Osteoblast (primary cell): ENCODE measurements at regions not wholly inside any gene's neighbourhood (a gene's known extent, or its start where the extent isn't known, plus 50 kb on each side); places are given as distances from the start of the nearest gene placed in this dataset.

Source experiments
- DNase-seq: peaks from one replicate; pipeline ENCODE4 v3.0.0; 2011; ENCODE audit warnings: low spot score, mixed read lengths; ENCODE audit not compliant: insufficient read length; ENCODE audit errors: missing footprints
- H2AFZ ChIP-seq: 2 replicates; pipeline ENCODE4 v1.6.0; 2011; ENCODE audit warnings: mild to moderate bottlenecking, low read length
- H3K27ac ChIP-seq: 2 replicates; pipeline ENCODE4 v1.5.1; 2011; ENCODE audit warnings: mild to moderate bottlenecking, low read depth, low read length, moderate library complexity
- H3K27me3 ChIP-seq: 2 replicates; pipeline ENCODE4 v1.6.0; 2012; ENCODE audit warnings: mild to moderate bottlenecking, control low read depth, inconsistent platforms, low read length, moderate library complexity; ENCODE audit not compliant: insufficient read depth
- H3K36me3 ChIP-seq: 2 replicates; pipeline ENCODE4 v1.5.1; 2011; ENCODE audit warnings: mild to moderate bottlenecking, low read length, control low read depth, moderate library complexity; ENCODE audit not compliant: insufficient read depth
- H3K4me1 ChIP-seq: 2 replicates; pipeline ENCODE4 v1.5.1; 2011; ENCODE audit warnings: mild to moderate bottlenecking, low read length, control low read depth, moderate library complexity; ENCODE audit not compliant: insufficient read depth
- H3K4me2 ChIP-seq: 2 replicates; pipeline ENCODE4 v1.6.0; 2011; ENCODE audit warnings: mild to moderate bottlenecking, low read length; ENCODE audit not compliant: insufficient read depth
- H3K4me3 ChIP-seq: fragments of 200-600 bp; sonication (generic); 3 replicates; pipeline ENCODE4 v1.5.1; 2012; ENCODE audit warnings: mild to moderate bottlenecking, low read length, inconsistent platforms; ENCODE audit not compliant: insufficient read depth
- H3K79me2 ChIP-seq: 2 replicates; pipeline ENCODE4 v1.6.0; 2012; ENCODE audit warnings: mild to moderate bottlenecking, low read length, control low read depth, inconsistent platforms; ENCODE audit not compliant: insufficient read depth
- H3K9me3 ChIP-seq: 2 replicates; pipeline ENCODE4 v1.5.1; 2011; ENCODE audit warnings: low read depth, low read length, control low read depth
- H4K20me1 ChIP-seq: 2 replicates; pipeline ENCODE4 v1.6.0; 2012; ENCODE audit warnings: mild to moderate bottlenecking, low read length, control low read depth; ENCODE audit not compliant: insufficient read depth
- CTCF ChIP-seq: IDR thresholded peaks from 2 replicates; pipeline ENCODE4 v1.5.1; 2011; ENCODE audit warnings: mild to moderate bottlenecking, low read depth, low read length, moderate library complexity; ENCODE audit errors: extremely low read depth

GRCh38 chr1:56395776-56396175 is 183.6 kb downstream of the PLPP3 start:
- Histone ChIP-seq H3K4me1 (no peaks in the 10 kb centered on the region), H3K4me2 (no peak overlapping the region), H2AFZ (no peak overlapping the region), H4K20me1 (no peaks in the 10 kb centered on the region), H3K4me3 (no peak overlapping the region), H3K27me3 (no peaks in the 10 kb centered on the region), H3K79me2 (no peaks in the 10 kb centered on the region), H3K27ac (no peak overlapping the region), H3K9me3 (no peaks in the 10 kb centered on the region), H3K36me3 (no peaks in the 10 kb centered on the region)
- no peak for TF ChIP-seq CTCF
- DNase-seq, result no peak

- no peak for DNase-seq
- H3K4me1 ChIP-seq, result no peaks in the 10 kb centered on the region
- H4K20me1 ChIP-seq, result no peaks in the 10 kb centered on the region
- no peak overlapping the region for H3K27ac ChIP-seq
- no peaks in the 10 kb centered on the region for H3K36me3 ChIP-seq
- H3K27me3 ChIP-seq, result no peaks in the 10 kb centered on the region
- H3K4me3 ChIP-seq, result no peak overlapping the region
- H3K79me2 ChIP-seq, result no peaks in the 10 kb centered on the region
- H2AFZ ChIP-seq, result no peak overlapping the region
- no peak for TF ChIP-seq CTCF
- H3K9me3 ChIP-seq, result no peaks in the 10 kb centered on the region
- no peak overlapping the region for H3K4me2 ChIP-seq
Measured at GRCh38 chr1:56394298-56394697, 185.1 kb downstream of the PLPP3 start.

DNA sequence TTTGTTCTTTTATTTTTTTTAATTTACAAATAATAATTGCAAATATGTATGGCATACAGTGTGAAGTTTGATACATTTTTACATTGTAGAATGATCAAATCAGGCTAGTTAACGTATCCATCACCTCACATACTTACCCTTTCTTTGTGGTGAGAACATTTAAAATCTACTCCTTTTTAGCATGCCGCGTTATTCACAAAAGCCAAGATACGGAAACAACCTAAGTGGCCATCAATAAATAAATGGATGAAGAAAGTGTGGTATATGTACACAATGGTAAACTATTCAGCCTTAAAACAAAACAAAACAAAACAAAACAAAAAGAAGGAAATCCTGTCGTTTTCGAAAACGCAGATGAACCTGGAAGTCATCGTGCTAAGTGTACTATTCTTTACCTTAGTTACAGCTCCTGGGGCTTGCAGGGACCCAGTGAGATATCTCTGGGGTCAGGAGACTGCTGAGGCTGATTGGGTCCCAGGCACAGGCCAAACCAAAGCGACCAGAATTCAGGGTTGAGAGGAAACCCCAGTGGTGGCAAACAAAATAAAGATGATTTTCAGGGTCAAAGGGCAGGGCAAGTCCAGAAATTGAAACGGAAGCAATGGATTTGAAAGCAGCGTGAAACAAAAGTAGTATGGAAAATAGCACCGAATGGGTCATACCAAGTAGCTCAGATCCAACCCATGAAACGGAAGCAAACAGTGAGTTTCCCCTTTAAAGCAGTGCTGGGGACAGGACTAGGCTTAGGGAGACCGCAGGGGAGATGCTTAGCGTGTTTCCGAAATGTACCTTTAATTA is 188.2 kb downstream of the PLPP3 start:
- no peak overlapping the region for H3K4me3 ChIP-seq
- no peaks in the 10 kb centered on the region for H3K27me3 ChIP-seq
- no peaks in the 10 kb centered on the region for H3K4me1 ChIP-seq
- H4K20me1 ChIP-seq, result no peaks in the 10 kb centered on the region
- H3K79me2 ChIP-seq, result no peaks in the 10 kb centered on the region
- TF ChIP-seq CTCF, result no peak
- no peak for DNase-seq
- no peaks in the 10 kb centered on the region for H3K36me3 ChIP-seq
- no peak overlapping the region for H2AFZ ChIP-seq
- H3K9me3 ChIP-seq, result no peaks in the 10 kb centered on the region
- H3K27ac ChIP-seq, result no peak overlapping the region
- H3K4me2 ChIP-seq, result no peak overlapping the region

GRCh38 chr1:56390232-56390867 is 189.0 kb downstream of the PLPP3 start:
- H3K27ac ChIP-seq, result no peak overlapping the region

More at GRCh38 chr1:56390232-56390867, 189.0 kb downstream of the PLPP3 start:
- Histone ChIP-seq H4K20me1 (no peaks in the 10 kb centered on the region), H3K79me2 (no peaks in the 10 kb centered on the region), H2AFZ (no peak overlapping the region), H3K4me2 (no peak overlapping the region), H3K4me1 (no peaks in the 10 kb centered on the region), H3K27me3 (no peaks in the 10 kb centered on the region), H3K36me3 (no peaks in the 10 kb centered on the region), H3K4me3 (no peak overlapping the region), H3K9me3 (no peaks in the 10 kb centered on the region)
- no peak for TF ChIP-seq CTCF
- DNase-seq, result no peak
